A549 (cell line): ENCODE measurements at regions not wholly inside any gene's neighbourhood (a gene's known extent, or its start where the extent isn't known, plus 50 kb on each side); places are given as distances from the start of the nearest gene placed in this dataset.

Experiments used
- CTCF ChIP-seq: fragments of >200 bp; sonication (Bioruptor Twin); formaldehyde crosslinking; IDR thresholded peaks from 3 replicates; pipeline ENCODE4 v1.5.1; 2016
- KDM1A ChIP-seq: fragments of 200-600 bp; sonication (generic); IDR thresholded peaks from 2 replicates; pipeline ENCODE4 v1.6.1; 2016; ENCODE audit warnings: low read depth, mild to moderate bottlenecking
- MYC ChIP-seq: IDR thresholded peaks from 2 replicates; pipeline ENCODE4 v1.6.1; 2012; ENCODE audit warnings: mild to moderate bottlenecking, inconsistent platforms, low read length, improper control_type of control experiment, borderline replicate concordance
- ZFP36 ChIP-seq: fragments of 450-650 bp; IDR thresholded peaks from 2 replicates; pipeline ENCODE4 v1.6.1; 2014; ENCODE audit warnings: borderline replicate concordance; ENCODE audit not compliant: partially characterized antibody

GRCh38 chr1:93751377-93752250 lies 70.0 kb upstream of the BCAR3 start:
- TF ChIP-seq ZFP36 (no peak), MYC (no peak), CTCF (no peak), KDM1A (no peak)
